ENCODE measurements at regions not wholly inside any gene's neighbourhood (a gene's known extent, or its start where the extent isn't known, plus 50 kb on each side); places are given as distances from the start of the nearest gene placed in this dataset.

- Mint-ChIP-seq H3K9me3 (no peaks in the 10 kb centered on the region), H3K27ac (no peak overlapping the region), H3K4me1 (no peaks in the 10 kb centered on the region), H3K27me3 (ENCODE audit: insufficient read depth, low read depth) (no peaks in the 10 kb centered on the region), H3K36me3 (no peaks in the 10 kb centered on the region), H3K4me3 (no peak overlapping the region)
- no peak for DNase-seq (ENCODE audit: low spot score)
- TF ChIP-seq CTCF (IDR thresholded peaks at IDR 0.05) (no peak), EZH2 (IDR thresholded peaks at IDR 0.05) (no peak)
- H3K4me1 ChIP-seq, result no peaks in the 10 kb centered on the region
- H3K4me2 ChIP-seq, result no peak overlapping the region
- H3K79me2 ChIP-seq (ENCODE audit: low read depth), result no peaks in the 10 kb centered on the region
- H3K9me3 ChIP-seq (ENCODE audit: low read depth), result no peaks in the 10 kb centered on the region
- no peaks in the 10 kb centered on the region for H3F3A ChIP-seq (ENCODE audit: low read depth)
- H4K20me1 ChIP-seq (ENCODE audit: low read depth), result no peaks in the 10 kb centered on the region
- H3K9ac ChIP-seq, result no peak overlapping the region
- H3K4me3 ChIP-seq, result no peak overlapping the region
- no peak overlapping the region for H3K27ac ChIP-seq
- H2AFZ ChIP-seq (replicated peaks), result no peak overlapping the region
- no peaks in the 10 kb centered on the region for H3K36me3 ChIP-seq
- H3K27me3 ChIP-seq, result no peaks in the 10 kb centered on the region
These were observed 1065.8 kb downstream of the REEP3 start for GRCh38 chr10:64586934-64587503.

GRCh38 chr10:64594072-64594471 is 1072.9 kb downstream of the REEP3 start:
- Histone ChIP-seq H3K79me2 (ENCODE audit: low read depth) (no peaks in the 10 kb centered on the region), H3K27me3 (no peaks in the 10 kb centered on the region), H4K20me1 (ENCODE audit: low read depth) (no peaks in the 10 kb centered on the region), H3K4me3 (no peak overlapping the region), H3K4me1 (no peaks in the 10 kb centered on the region), H3K4me2 (no peak overlapping the region), H3K27ac (no peak overlapping the region), H2AFZ (replicated peaks) (no peak overlapping the region), H3K9me3 (ENCODE audit: low read depth) (no peaks in the 10 kb centered on the region), H3F3A (ENCODE audit: low read depth) (no peaks in the 10 kb centered on the region), H3K9ac (no peak overlapping the region), H3K36me3 (no peaks in the 10 kb centered on the region)
- Mint-ChIP-seq H3K4me3 (no peak overlapping the region), H3K4me1 (no peaks in the 10 kb centered on the region), H3K9me3 (no peaks in the 10 kb centered on the region), H3K36me3 (no peaks in the 10 kb centered on the region), H3K27me3 (ENCODE audit: insufficient read depth, low read depth) (no peaks in the 10 kb centered on the region), H3K27ac (no peak overlapping the region)
- TF ChIP-seq CTCF (IDR thresholded peaks at IDR 0.05), result no peak
- TF ChIP-seq EZH2 (IDR thresholded peaks at IDR 0.05), result no peak
- no peak for TF ChIP-seq EZH2phosphoT487 (IDR thresholded peaks at IDR 0.05)
- DNase-seq (ENCODE audit: low spot score), result no peak

GRCh38 chr10:64598600-64598999 is 1077.4 kb downstream of the REEP3 start:
- H3K27ac Mint-ChIP-seq, result no peak overlapping the region
- Histone ChIP-seq H3K36me3 (no peaks in the 10 kb centered on the region), H3K4me2 (no peak overlapping the region), H3K4me3 (no peak overlapping the region), H3K27ac (no peak overlapping the region), H3F3A (ENCODE audit: low read depth) (no peaks in the 10 kb centered on the region), H3K9me3 (ENCODE audit: low read depth) (no peaks in the 10 kb centered on the region), H3K79me2 (ENCODE audit: low read depth) (no peaks in the 10 kb centered on the region), H3K9ac (no peak overlapping the region), H4K20me1 (ENCODE audit: low read depth) (no peaks in the 10 kb centered on the region), H2AFZ (replicated peaks) (no peak overlapping the region), H3K27me3 (no peaks in the 10 kb centered on the region), H3K4me1 (no peaks in the 10 kb centered on the region)
- no peak overlapping the region for H3K4me3 Mint-ChIP-seq
- TF ChIP-seq CTCF (IDR thresholded peaks at IDR 0.05) (no peak), EZH2 (IDR thresholded peaks at IDR 0.05) (no peak), EZH2phosphoT487 (IDR thresholded peaks at IDR 0.05) (no peak)
- no peaks in the 10 kb centered on the region for H3K27me3 Mint-ChIP-seq (ENCODE audit: insufficient read depth, low read depth)
- no peaks in the 10 kb centered on the region for H3K36me3 Mint-ChIP-seq
- H3K9me3 Mint-ChIP-seq, result no peaks in the 10 kb centered on the region
- H3K4me1 Mint-ChIP-seq, result no peaks in the 10 kb centered on the region
- no peak for DNase-seq (ENCODE audit: low spot score)

All from neural progenitor cell (in vitro differentiated cells).